ENCODE measurements at regions not wholly inside any gene's neighbourhood (a gene's known extent, or its start where the extent isn't known, plus 50 kb on each side); places are given as distances from the start of the nearest gene placed in this dataset.
"Not testable (repeated sequence)": the region's sequence is repeated elsewhere in the genome, so short reads cannot be mapped to it uniquely, and the experiment has no call there.

DNA sequence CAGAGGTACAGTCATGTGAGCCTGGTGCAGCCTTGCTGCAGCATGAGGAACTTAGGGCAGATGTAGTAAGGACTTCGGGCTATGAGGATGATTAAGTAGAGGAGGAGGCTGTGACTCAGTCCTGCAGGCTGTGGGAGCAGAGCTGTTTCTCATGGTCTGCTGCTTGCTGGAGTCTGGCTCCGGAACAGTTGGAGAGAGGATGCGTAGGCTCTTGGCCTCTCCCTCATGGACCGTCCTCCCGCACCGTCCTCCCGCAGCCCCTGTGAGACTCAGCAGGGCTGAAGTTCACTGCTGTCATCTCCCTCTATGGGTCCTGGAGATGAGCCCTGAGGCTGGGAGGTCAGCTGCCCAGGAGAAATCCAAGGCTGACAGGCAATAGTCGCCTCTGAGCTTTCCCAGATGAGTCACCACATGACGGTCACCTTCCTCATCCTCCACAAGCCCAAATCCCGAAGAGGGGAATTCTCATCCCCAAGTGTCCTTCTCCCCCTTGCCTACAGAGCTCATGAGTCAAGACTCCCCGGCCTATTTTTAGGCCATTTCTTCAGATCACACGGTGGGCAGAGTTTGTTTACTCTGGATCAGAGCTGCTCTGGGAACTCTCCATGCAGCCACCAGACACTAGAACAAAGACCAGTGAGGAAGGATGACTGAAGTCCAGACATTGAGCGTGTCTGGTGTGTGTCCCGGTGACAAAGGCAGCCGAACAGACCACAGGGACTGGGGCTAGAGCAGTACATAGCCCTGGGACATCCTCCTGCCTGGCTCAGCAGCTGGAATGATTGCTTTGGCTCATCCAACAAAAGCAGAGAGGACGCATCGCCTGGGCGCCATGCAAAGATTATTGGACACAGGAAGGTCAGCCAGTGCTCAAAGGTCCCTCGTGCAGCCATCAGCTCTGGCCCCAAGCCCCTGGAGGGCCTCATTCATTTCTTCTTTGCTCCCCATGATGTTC is 134.5 kb downstream of the NPIPB11 start (continued):
- TF ChIP-seq, protein P1, sequence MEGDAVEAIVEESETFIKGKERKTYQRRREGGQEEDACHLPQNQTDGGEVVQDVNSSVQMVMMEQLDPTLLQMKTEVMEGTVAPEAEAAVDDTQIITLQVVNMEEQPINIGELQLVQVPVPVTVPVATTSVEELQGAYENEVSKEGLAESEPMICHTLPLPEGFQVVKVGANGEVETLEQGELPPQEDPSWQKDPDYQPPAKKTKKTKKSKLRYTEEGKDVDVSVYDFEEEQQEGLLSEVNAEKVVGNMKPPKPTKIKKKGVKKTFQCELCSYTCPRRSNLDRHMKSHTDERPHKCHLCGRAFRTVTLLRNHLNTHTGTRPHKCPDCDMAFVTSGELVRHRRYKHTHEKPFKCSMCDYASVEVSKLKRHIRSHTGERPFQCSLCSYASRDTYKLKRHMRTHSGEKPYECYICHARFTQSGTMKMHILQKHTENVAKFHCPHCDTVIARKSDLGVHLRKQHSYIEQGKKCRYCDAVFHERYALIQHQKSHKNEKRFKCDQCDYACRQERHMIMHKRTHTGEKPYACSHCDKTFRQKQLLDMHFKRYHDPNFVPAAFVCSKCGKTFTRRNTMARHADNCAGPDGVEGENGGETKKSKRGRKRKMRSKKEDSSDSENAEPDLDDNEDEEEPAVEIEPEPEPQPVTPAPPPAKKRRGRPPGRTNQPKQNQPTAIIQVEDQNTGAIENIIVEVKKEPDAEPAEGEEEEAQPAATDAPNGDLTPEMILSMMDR (CRISPR knock-in tag; IDR thresholded peaks at IDR 0.05) = 0 out of 2 replicates have a peak, but pooled peaks have one; percentile 8
- TF ChIP-seq, protein P2, sequence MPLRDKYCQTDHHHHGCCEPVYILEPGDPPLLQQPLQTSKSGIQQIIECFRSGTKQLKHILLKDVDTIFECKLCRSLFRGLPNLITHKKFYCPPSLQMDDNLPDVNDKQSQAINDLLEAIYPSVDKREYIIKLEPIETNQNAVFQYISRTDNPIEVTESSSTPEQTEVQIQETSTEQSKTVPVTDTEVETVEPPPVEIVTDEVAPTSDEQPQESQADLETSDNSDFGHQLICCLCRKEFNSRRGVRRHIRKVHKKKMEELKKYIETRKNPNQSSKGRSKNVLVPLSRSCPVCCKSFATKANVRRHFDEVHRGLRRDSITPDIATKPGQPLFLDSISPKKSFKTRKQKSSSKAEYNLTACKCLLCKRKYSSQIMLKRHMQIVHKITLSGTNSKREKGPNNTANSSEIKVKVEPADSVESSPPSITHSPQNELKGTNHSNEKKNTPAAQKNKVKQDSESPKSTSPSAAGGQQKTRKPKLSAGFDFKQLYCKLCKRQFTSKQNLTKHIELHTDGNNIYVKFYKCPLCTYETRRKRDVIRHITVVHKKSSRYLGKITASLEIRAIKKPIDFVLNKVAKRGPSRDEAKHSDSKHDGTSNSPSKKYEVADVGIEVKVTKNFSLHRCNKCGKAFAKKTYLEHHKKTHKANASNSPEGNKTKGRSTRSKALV (CRISPR knock-in tag; IDR thresholded peaks at IDR 0.05) = 0 out of 2 replicates have a peak, but pooled peaks have one; percentile 28
- TF ChIP-seq, protein P3, sequence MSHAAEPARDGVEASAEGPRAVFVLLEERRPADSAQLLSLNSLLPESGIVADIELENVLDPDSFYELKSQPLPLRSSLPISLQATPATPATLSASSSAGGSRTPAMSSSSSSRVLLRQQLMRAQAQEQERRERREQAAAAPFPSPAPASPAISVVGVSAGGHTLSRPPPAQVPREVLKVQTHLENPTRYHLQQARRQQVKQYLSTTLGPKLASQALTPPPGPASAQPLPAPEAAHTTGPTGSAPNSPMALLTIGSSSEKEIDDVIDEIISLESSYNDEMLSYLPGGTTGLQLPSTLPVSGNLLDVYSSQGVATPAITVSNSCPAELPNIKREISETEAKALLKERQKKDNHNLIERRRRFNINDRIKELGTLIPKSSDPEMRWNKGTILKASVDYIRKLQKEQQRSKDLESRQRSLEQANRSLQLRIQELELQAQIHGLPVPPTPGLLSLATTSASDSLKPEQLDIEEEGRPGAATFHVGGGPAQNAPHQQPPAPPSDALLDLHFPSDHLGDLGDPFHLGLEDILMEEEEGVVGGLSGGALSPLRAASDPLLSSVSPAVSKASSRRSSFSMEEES (CRISPR knock-in tag; IDR thresholded peaks at IDR 0.05) = 0 out of 2 replicates have a peak, but pooled peaks have one; percentile 28
- TF ChIP-seq POLR2A (IDR thresholded peaks at IDR 0.05; ENCODE audit: insufficient read depth in 1 of 2, low read depth in 2 of 2, low read length in 2 of 2) (0 out of 4 replicates have a peak, but pooled peaks of 1 of the 2 experiments have one; percentile 37), ESRRA (CRISPR knock-in tag; IDR thresholded peaks at IDR 0.05; ENCODE audit: low read depth) (peak; percentile 33), ZNF605 (CRISPR knock-in tag; IDR thresholded peaks at IDR 0.05) (0 out of 2 replicates have a peak, but pooled peaks have one; percentile 53), TBX2 (CRISPR knock-in tag; IDR thresholded peaks at IDR 0.05; ENCODE audit: borderline replicate concordance) (peak; percentile 27; the same call in 1 of the 2 replicates), ZBTB38 (CRISPR knock-in tag; IDR thresholded peaks at IDR 0.05) (peak; percentile 33; the same call in 1 of the 2 replicates), ZNF543 (CRISPR knock-in tag; IDR thresholded peaks at IDR 0.05) (0 out of 2 replicates have a peak, but pooled peaks have one; percentile 41), MTA1 (CRISPR knock-in tag; IDR thresholded peaks at IDR 0.05; ENCODE audit: borderline replicate concordance) (0 out of 2 replicates have a peak, but pooled peaks have one; percentile 20), AKAP8 (CRISPR knock-in tag; IDR thresholded peaks at IDR 0.05) (0 out of 2 replicates have a peak, but pooled peaks have one; percentile 25), POGZ (CRISPR knock-in tag; IDR thresholded peaks at IDR 0.05) (0 out of 2 replicates have a peak, but pooled peaks have one; percentile 25), ZNF292 (CRISPR knock-in tag; IDR thresholded peaks at IDR 0.05; ENCODE audit: borderline replicate concordance, low read depth) (peak; percentile 68; the same call in 1 of the 2 replicates), SOX6 (CRISPR knock-in tag; IDR thresholded peaks at IDR 0.05) (peak; percentile 79), FOSL2 (CRISPR knock-in tag; IDR thresholded peaks at IDR 0.05) (peak; percentile 87), ASH2L (IDR thresholded peaks at IDR 0.05; ENCODE audit: insufficient read length, low read depth, low read length) (peak; percentile 24), PHF5A (CRISPR knock-in tag; IDR thresholded peaks at IDR 0.05; ENCODE audit: low read depth, unreplicated experiment) (peak; percentile 45)
- not testable (repeated sequence) for TF ChIP-seq SOX6 (IDR thresholded peaks at IDR 0.05)

All from HepG2 (cell line).